Epithelial cell of esophagus (primary cell): ENCODE measurements at regions not wholly inside any gene's neighbourhood (a gene's known extent, or its start where the extent isn't known, plus 50 kb on each side); places are given as distances from the start of the nearest gene placed in this dataset.

Experiments
- DNase-seq: peaks from one replicate; pipeline ENCODE4 v3.0.0; 2010; ENCODE audit warnings: low read depth
- H3K4me3 ChIP-seq: 2 replicates; pipeline ENCODE4 v1.5.1; 2011; ENCODE audit warnings: mild to moderate bottlenecking, low read length, control low read depth
- CTCF ChIP-seq: IDR thresholded peaks from 2 replicates; pipeline ENCODE4 v1.5.1; 2011; ENCODE audit warnings: low read depth, mild to moderate bottlenecking, low read length, control low read depth, inconsistent platforms; ENCODE audit not compliant: insufficient read depth; ENCODE audit errors: missing control alignments

GRCh38 chr17:6912110-6913051 lies 80.9 kb upstream of the TEKT1 start:
- no peak for DNase-seq
- no peak overlapping the region for H3K4me3 ChIP-seq
- no peak for TF ChIP-seq CTCF

GRCh38 chr17:6913608-6914443 lies 82.0 kb upstream of the ALOX12 start:
- peak; percentile 23 for DNase-seq
- H3K4me3 ChIP-seq, result no peak overlapping the region
- peak; percentile 59 for TF ChIP-seq CTCF

DNA sequence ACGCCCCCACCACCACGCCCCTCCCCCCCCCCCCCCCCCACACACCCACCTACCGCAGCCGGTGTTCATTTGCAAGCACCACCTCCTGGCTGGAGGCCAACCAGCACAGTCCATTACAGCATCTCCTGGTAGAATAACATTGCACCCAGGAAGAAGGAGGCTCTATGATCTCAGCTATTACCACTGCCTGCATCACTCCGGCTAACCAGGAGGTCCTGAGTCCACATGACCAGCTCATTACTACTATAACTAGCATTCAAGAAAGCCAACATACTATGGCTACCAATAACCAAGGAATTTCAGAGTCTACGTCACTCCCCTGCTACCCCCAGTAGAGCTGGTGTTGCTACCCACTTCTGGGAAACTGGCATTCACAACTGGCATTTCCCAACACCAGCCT lies 81.1 kb upstream of the ALOX12 start:
- DNase-seq, result no peak
- TF ChIP-seq CTCF, result no peak
- H3K4me3 ChIP-seq, result no peak overlapping the region

- DNase-seq, result no peak
- TF ChIP-seq CTCF, result no peak
Observed at GRCh38 chr17:6915620-6916019, 80.2 kb upstream of the ALOX12 start.

DNA sequence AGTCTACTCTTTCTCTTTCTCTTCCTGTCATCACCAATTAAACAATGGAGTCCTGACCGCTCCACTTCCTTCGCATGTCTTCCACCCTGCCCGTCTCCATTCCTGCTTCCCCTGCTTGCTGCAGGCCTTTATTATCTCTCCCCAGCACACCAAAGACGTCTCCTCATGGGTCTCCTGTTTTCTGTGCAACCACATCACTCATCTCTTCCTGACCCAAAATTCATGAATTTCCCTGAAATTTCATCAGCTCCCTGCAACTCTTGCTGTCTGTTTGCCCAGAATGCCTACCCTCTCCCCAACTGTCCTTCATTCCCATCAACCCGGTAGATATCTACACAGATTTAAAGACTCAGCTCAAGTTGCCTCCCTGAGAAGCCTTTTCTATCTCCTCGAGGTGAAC lies 76.7 kb upstream of the ALOX12 start:
- TF ChIP-seq CTCF, result no peak
- no peak overlapping the region for H3K4me3 ChIP-seq
- DNase-seq, result no peak

More at GRCh38 chr17:6915620-6916019, 80.2 kb upstream of the ALOX12 start:
- no peak overlapping the region for H3K4me3 ChIP-seq

DNA sequence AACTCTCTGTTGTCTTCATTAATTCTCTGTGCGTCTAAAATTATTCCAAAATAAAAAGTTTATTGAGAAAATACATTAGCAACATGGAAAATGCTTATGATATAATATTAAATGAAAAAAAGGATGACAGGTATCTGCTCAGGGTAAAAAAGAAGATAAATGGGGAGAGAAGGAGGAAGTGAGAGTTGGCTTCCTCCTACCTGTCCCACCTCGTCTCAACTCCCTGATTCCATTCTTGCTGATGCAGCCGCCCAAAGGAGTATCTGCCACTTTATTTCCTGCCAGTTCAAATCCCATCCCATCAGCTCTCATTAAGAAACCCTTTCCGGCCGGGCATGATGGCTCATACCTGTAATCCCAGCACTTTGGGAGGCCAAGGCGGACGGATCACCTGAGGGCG lies 72.5 kb upstream of the ALOX12 start:
- no peak overlapping the region for H3K4me3 ChIP-seq
- no peak for TF ChIP-seq CTCF
- peak; percentile 19 for DNase-seq
